ENCODE measurements at regions not wholly inside any gene's neighbourhood (a gene's known extent, or its start where the extent isn't known, plus 50 kb on each side); places are given as distances from the start of the nearest gene placed in this dataset.

DNA sequence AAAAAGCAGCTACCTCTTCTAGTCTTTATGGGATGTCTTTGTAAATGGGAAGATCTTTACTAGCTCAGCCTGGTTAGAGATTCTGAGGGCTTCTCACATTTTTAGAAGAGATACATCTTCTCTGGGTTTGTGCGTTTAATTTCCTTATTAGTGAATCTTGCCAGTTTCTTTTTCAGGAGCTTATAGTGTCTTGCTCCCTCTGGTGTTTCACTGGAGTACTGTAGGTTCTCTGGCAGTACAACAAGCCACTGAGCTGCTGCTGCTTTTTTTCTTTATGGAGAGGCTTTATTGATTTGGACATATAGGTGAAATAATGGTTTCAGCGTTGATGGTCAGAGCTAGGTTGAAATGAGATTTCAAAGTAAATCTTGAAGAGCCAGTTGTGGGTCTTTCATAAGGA is 82.9 kb downstream of the LAS1L start:
- TF ChIP-seq, protein P1, sequence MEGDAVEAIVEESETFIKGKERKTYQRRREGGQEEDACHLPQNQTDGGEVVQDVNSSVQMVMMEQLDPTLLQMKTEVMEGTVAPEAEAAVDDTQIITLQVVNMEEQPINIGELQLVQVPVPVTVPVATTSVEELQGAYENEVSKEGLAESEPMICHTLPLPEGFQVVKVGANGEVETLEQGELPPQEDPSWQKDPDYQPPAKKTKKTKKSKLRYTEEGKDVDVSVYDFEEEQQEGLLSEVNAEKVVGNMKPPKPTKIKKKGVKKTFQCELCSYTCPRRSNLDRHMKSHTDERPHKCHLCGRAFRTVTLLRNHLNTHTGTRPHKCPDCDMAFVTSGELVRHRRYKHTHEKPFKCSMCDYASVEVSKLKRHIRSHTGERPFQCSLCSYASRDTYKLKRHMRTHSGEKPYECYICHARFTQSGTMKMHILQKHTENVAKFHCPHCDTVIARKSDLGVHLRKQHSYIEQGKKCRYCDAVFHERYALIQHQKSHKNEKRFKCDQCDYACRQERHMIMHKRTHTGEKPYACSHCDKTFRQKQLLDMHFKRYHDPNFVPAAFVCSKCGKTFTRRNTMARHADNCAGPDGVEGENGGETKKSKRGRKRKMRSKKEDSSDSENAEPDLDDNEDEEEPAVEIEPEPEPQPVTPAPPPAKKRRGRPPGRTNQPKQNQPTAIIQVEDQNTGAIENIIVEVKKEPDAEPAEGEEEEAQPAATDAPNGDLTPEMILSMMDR (optimal IDR thresholded peaks at IDR 0.05 in 1 of 3, IDR thresholded peaks at IDR 0.05 in 1 of 3, conservative IDR thresholded peaks at IDR 0.05 in 1 of 3; ENCODE audit: extremely low read depth in 1 of 3, insufficient read depth in 2 of 3, low read length in 3 of 3) = peak; percentile 17 to 60 (median 32)
- TF ChIP-seq EZH2 (IDR thresholded peaks at IDR 0.05; ENCODE audit: low read length) = no peak
